H9 (cell line): ENCODE measurements at regions not wholly inside any gene's neighbourhood (a gene's known extent, or its start where the extent isn't known, plus 50 kb on each side); places are given as distances from the start of the nearest gene placed in this dataset.

Source experiments
- DNase-seq: peaks from one replicate; pipeline ENCODE4 v3.0.0-alpha.2; 2017
- H2AFZ ChIP-seq: one replicate; pipeline ENCODE4 v1.6.1; 2013; ENCODE audit warnings: mild to moderate bottlenecking, low read length, control low read depth, moderate library complexity
- H2AK5ac ChIP-seq: 2 replicates; pipeline ENCODE4 v1.6.1; 2013; ENCODE audit warnings: low read length, control low read depth, mixed read lengths; ENCODE audit not compliant: insufficient read length
- H2BK120ac ChIP-seq: one replicate; pipeline ENCODE4 v1.6.1; 2013; ENCODE audit warnings: low read depth, mild to moderate bottlenecking, low read length, control low read depth, inconsistent platforms; ENCODE audit not compliant: poor library complexity, severe bottlenecking
- H2BK12ac ChIP-seq: 2 replicates; pipeline ENCODE4 v1.6.1; 2013; ENCODE audit warnings: low read length, control low read depth, mixed read lengths, low read depth; ENCODE audit not compliant: insufficient read length
- H2BK15ac ChIP-seq: 2 replicates; pipeline ENCODE4 v1.6.1; 2013; ENCODE audit warnings: low read depth, low read length, control low read depth
- H2BK20ac ChIP-seq: one replicate; pipeline ENCODE4 v1.6.1; 2013; ENCODE audit warnings: low read depth, mild to moderate bottlenecking, low read length, control low read depth, inconsistent platforms; ENCODE audit not compliant: poor library complexity, severe bottlenecking
- H2BK5ac ChIP-seq: 2 replicates; pipeline ENCODE4 v1.6.1; 2013; ENCODE audit warnings: low read length, control low read depth, mixed read lengths; ENCODE audit not compliant: insufficient read length
- H3K14ac ChIP-seq: 2 replicates; pipeline ENCODE4 v1.6.1; 2013; ENCODE audit warnings: low read length, control low read depth; ENCODE audit not compliant: insufficient read depth
- H3K18ac ChIP-seq: 2 replicates; pipeline ENCODE4 v1.6.1; 2013; ENCODE audit warnings: low read depth, mild to moderate bottlenecking, mixed read lengths, low read length, control low read depth; ENCODE audit not compliant: insufficient read length
- H3K23ac ChIP-seq: 2 replicates; pipeline ENCODE4 v1.6.1; 2013; ENCODE audit warnings: low read length, control low read depth, mixed read lengths, low read depth; ENCODE audit not compliant: insufficient read length
- H3K23me2 ChIP-seq: 2 replicates; pipeline ENCODE4 v1.6.1; 2013; ENCODE audit warnings: low read depth, mild to moderate bottlenecking, mixed read lengths, low read length, control low read depth; ENCODE audit not compliant: insufficient read length, poor library complexity, severe bottlenecking
- H3K27ac ChIP-seq: 2 replicates; pipeline ENCODE4 v1.5.1; 2013; ENCODE audit warnings: low read length, control low read depth, mixed read lengths, low read depth; ENCODE audit not compliant: insufficient read length
- H3K27me3 ChIP-seq: 2 replicates; pipeline ENCODE4 v1.6.1; 2013; ENCODE audit warnings: low read length, control low read depth, inconsistent platforms; ENCODE audit not compliant: insufficient read depth
- H3K4ac ChIP-seq: 2 replicates; pipeline ENCODE4 v1.6.1; 2013; ENCODE audit warnings: low read depth, mild to moderate bottlenecking, control low read depth, inconsistent platforms, low read length, moderate library complexity
- H3K4me1 ChIP-seq: 2 replicates; pipeline ENCODE4 v1.6.1; 2013; ENCODE audit warnings: low read length, control low read depth, inconsistent platforms; ENCODE audit not compliant: insufficient read depth
- H3K4me2 ChIP-seq: 2 replicates; pipeline ENCODE4 v1.6.1; 2013; ENCODE audit warnings: low read length, control low read depth, mixed read lengths; ENCODE audit not compliant: insufficient read length, insufficient read depth
- H3K56ac ChIP-seq: 2 replicates; pipeline ENCODE4 v1.6.1; 2013; ENCODE audit warnings: low read depth, mild to moderate bottlenecking, mixed read lengths, low read length, control low read depth; ENCODE audit not compliant: insufficient read length
- H3K79me1 ChIP-seq: 2 replicates; pipeline ENCODE4 v1.6.1; 2013; ENCODE audit warnings: low read depth, mild to moderate bottlenecking, moderate library complexity, low read length, control low read depth, inconsistent platforms; ENCODE audit not compliant: insufficient read depth, poor library complexity, severe bottlenecking
- H3K79me2 ChIP-seq: 2 replicates; pipeline ENCODE4 v1.6.1; 2013; ENCODE audit warnings: low read length, control low read depth, inconsistent platforms; ENCODE audit not compliant: insufficient read depth
- H3K9ac ChIP-seq: 2 replicates; pipeline ENCODE4 v1.6.1; 2013; ENCODE audit warnings: low read length, control low read depth, mixed read lengths; ENCODE audit not compliant: insufficient read length; ENCODE audit errors: extremely low read depth
- H3K9me3 ChIP-seq: one replicate; pipeline ENCODE4 v1.6.1; 2013; ENCODE audit warnings: low read depth, low read length, inconsistent platforms; ENCODE audit not compliant: control insufficient read depth
- H3T11ph ChIP-seq: one replicate; pipeline ENCODE4 v1.6.1; 2013; ENCODE audit warnings: mild to moderate bottlenecking, low read length, control low read depth, inconsistent platforms
- H4K20me1 ChIP-seq: one replicate; pipeline ENCODE4 v1.6.1; 2013; ENCODE audit not compliant: control insufficient read depth, insufficient read length, insufficient read depth
- H4K5ac ChIP-seq: 2 replicates; pipeline ENCODE4 v1.6.1; 2013; ENCODE audit warnings: low read depth, mild to moderate bottlenecking, mixed read lengths, low read length, control low read depth; ENCODE audit not compliant: insufficient read length
- H4K8ac ChIP-seq: replicated peaks from 2 replicates; pipeline ENCODE4 v1.6.1; 2013; ENCODE audit warnings: low read length, control low read depth, mixed read lengths, low read depth; ENCODE audit not compliant: insufficient read length
- H4K91ac ChIP-seq: 2 replicates; pipeline ENCODE4 v1.6.1; 2013; ENCODE audit warnings: low read depth, mild to moderate bottlenecking, moderate library complexity, mixed read lengths, low read length, control low read depth; ENCODE audit not compliant: insufficient read length
- H3K27ac Mint-ChIP-seq, 3 experiments: 2 replicates in 2 of 3; 3 replicates in 1 of 3; pipeline ENCODE4 v1.8.0; 2020 to 2021; ENCODE audit warnings: mixed read lengths in 3 of 3, mild to moderate bottlenecking in 1 of 3, moderate library complexity in 1 of 3
- H3K27me3 Mint-ChIP-seq: 2 replicates; pipeline ENCODE4 v1.8.0; 2021; ENCODE audit warnings: low read depth, mild to moderate bottlenecking, moderate library complexity, mixed read lengths
- H3K36me3 Mint-ChIP-seq, 3 experiments: 2 replicates in 2 of 3; 3 replicates in 1 of 3; pipeline ENCODE4 v1.8.0; 2020 to 2021; ENCODE audit warnings: low read depth in 3 of 3, mixed read lengths in 3 of 3; ENCODE audit not compliant: insufficient read depth in 1 of 3
- H3K4me1 Mint-ChIP-seq, 2 experiments: 2 replicates each; pipeline ENCODE4 v1.8.0; 2020; ENCODE audit warnings: mixed read lengths in 2 of 2
- H3K4me3 Mint-ChIP-seq, 2 experiments: 2 replicates in 1 of 2; 3 replicates in 1 of 2; pipeline ENCODE4 v1.8.0; 2020 to 2021; ENCODE audit warnings: mild to moderate bottlenecking in 2 of 2, mixed read lengths in 2 of 2, moderate library complexity in 1 of 2
- H3K9me3 Mint-ChIP-seq, 2 experiments: 2 replicates in 1 of 2; 3 replicates in 1 of 2; pipeline ENCODE4 v1.8.0; 2020; ENCODE audit warnings: mild to moderate bottlenecking in 2 of 2, mixed read lengths in 2 of 2, moderate library complexity in 1 of 2
- CTCF ChIP-seq: fragments of 200-600 bp; sonication (generic); conservative IDR thresholded peaks from 3 replicates; pipeline ENCODE4 v1.8.0; 2021; ENCODE audit warnings: antibody characterized with exemption, mild to moderate bottlenecking
- WGBS: extraction: QIAGEN DNeasy Blood & Tissue Kit; methylation state at CpG from one replicate; pipeline ENCODE4 v1.1.7; 2013; ENCODE audit warnings: missing lambda C conversion rate, low lambda C conversion rate, mixed read lengths; ENCODE audit not compliant: insufficient read length; ENCODE audit errors: extremely low coverage; 5-methylcytosine and 5-hydroxymethylcytosine counted together

GRCh38 chr12:65528127-65528526, 249.6 kb downstream of the MSRB3 start:
- Histone ChIP-seq H2BK20ac (no peak overlapping the region), H3K56ac (no peak overlapping the region), H3K14ac (no peak overlapping the region), H4K91ac (no peak overlapping the region), H2BK120ac (no peak overlapping the region), H2BK5ac (no peak overlapping the region), H3K9me3 (no peaks in the 10 kb centered on the region), H2AFZ (no peak overlapping the region), H3K9ac (no peak overlapping the region), H3K79me2 (no peaks in the 10 kb centered on the region), H3K18ac (no peak overlapping the region), H3K23ac (no peak overlapping the region), H4K5ac (no peak overlapping the region), H3K27ac (no peak overlapping the region), H2BK12ac (no peak overlapping the region), H3K23me2 (no peaks in the 10 kb centered on the region), H2AK5ac (no peak overlapping the region), H4K8ac (no peak overlapping the region), H3K4me1 (no peaks in the 10 kb centered on the region), H2BK15ac (no peak overlapping the region), H3K27me3 (no peaks in the 10 kb centered on the region), H4K20me1 (no peaks in the 10 kb centered on the region), H3K4me2 (no peak overlapping the region), H3K4ac (no peak overlapping the region), H3T11ph (no peak overlapping the region), H3K79me1 (no peaks in the 10 kb centered on the region)
- Mint-ChIP-seq H3K27ac (no peak overlapping the region), H3K4me1 (peaks cover 9 to 10% of the 10 kb centered on the region in 2 experiments), H3K36me3 (no peaks in the 10 kb centered on the region; a peak in 1 of 7 replicates), H3K9me3 (no peaks in the 10 kb centered on the region; a peak in 2 of 5 replicates), H3K4me3 (no peak overlapping the region), H3K27me3 (peaks cover 1% of the 10 kb centered on the region; the same call in 1 of the 2 replicates)
- no peak for DNase-seq
- TF ChIP-seq CTCF = no peak
- WGBS = no CpG with 5 or more reads among the region's 3 CpGs
